Myocyte (in vitro differentiated cells): ENCODE measurements at regions not wholly inside any gene's neighbourhood (a gene's known extent, or its start where the extent isn't known, plus 50 kb on each side); places are given as distances from the start of the nearest gene placed in this dataset.
"Not testable (repeated sequence)": the region's sequence is repeated elsewhere in the genome, so short reads cannot be mapped to it uniquely, and the experiment has no call there.

Source experiments
- DNase-seq: peaks from one replicate; pipeline ENCODE4 v3.0.0-alpha.2; 2012; ENCODE audit warnings: low read depth

- no peak for DNase-seq
These were observed 69.4 kb downstream of the SAMD9 start for GRCh38 chr7:93048136-93048930.

GRCh38 chr7:93047514-93048099 lies 70.2 kb downstream of the SAMD9 start:
- no peak for DNase-seq

- DNase-seq = no peak
These were observed 71.1 kb downstream of the SAMD9 start for GRCh38 chr7:93046641-93047040.

- DNase-seq = peak; percentile 82
These were observed 73.5 kb downstream of the SAMD9 start for GRCh38 chr7:93044147-93044810.

- peak; percentile 95 for DNase-seq
These were observed 74.3 kb downstream of the SAMD9 start for GRCh38 chr7:93043385-93043985.

- DNase-seq = no peak
These were observed 77.4 kb downstream of the SAMD9 start for GRCh38 chr7:93040355-93040754.

- no peak for DNase-seq
These were observed 78.0 kb downstream of the SAMD9 start for GRCh38 chr7:93039786-93040185.

- no peak for DNase-seq
These were observed 78.5 kb downstream of the SAMD9 start for GRCh38 chr7:93039282-93039681.

GRCh38 chr7:93036807-93037206 lies 81.0 kb downstream of the SAMD9 start:
- DNase-seq = no peak

GRCh38 chr7:93036149-93036640 lies 81.6 kb downstream of the SAMD9 start:
- no peak for DNase-seq

GRCh38 chr7:93031795-93032194 lies 86.0 kb downstream of the SAMD9 start:
- DNase-seq = no peak

- no peak for DNase-seq
These were observed 87.1 kb downstream of the SAMD9 start for GRCh38 chr7:93030605-93031225.

GRCh38 chr7:93029056-93029455 lies 88.7 kb downstream of the SAMD9 start:
- no peak for DNase-seq

GRCh38 chr7:93028610-93029009 lies 89.2 kb downstream of the SAMD9 start:
- no peak for DNase-seq

GRCh38 chr7:93027044-93027443 lies 90.7 kb downstream of the SAMD9 start:
- no peak for DNase-seq

- DNase-seq = no peak
These were observed 91.4 kb downstream of the SAMD9 start for GRCh38 chr7:93026425-93026824.

- no peak for DNase-seq
These were observed 92.4 kb downstream of the SAMD9 start for GRCh38 chr7:93025389-93025788.

GRCh38 chr7:93022931-93023478 lies 94.8 kb downstream of the SAMD9 start:
- DNase-seq = not testable (repeated sequence)

- DNase-seq = no peak
These were observed 96.0 kb downstream of the SAMD9 start for GRCh38 chr7:93021748-93022147.

- DNase-seq = peak; percentile 20
These were observed 99.1 kb downstream of the SAMD9 start for GRCh38 chr7:93018716-93019115.
